Gastrocnemius medialis (tissue), 4 donors: ENCODE measurements at regions not wholly inside any gene's neighbourhood (a gene's known extent, or its start where the extent isn't known, plus 50 kb on each side); places are given as distances from the start of the nearest gene placed in this dataset.

Experiments used
- ATAC-seq, 2 donors: fragments of 150-250 bp; one replicate each; pipeline ENCODE4 v1.9.1; 2016
- DNase-seq, 2 donors: peaks; one replicate each; pipeline ENCODE4 v3.0.0-alpha.2; 2019
- H3K27ac ChIP-seq, 4 donors: fragments of 200-600 bp; sonication (generic); 1 replicate in 1 of 4; 2 replicates in 3 of 4; pipeline ENCODE4 v1.5.1; 2016 to 2018; ENCODE audit warnings: mild to moderate bottlenecking in 2 of 4, moderate library complexity in 1 of 4
- H3K27me3 ChIP-seq, 3 donors: fragments of 200-600 bp; sonication (generic) in 2 of 3; 1 replicate in 1 of 3; 2 replicates in 2 of 3; pipeline versions ENCODE4 v1.5.1 to v1.6.0; 2016 to 2019; ENCODE audit warnings: mild to moderate bottlenecking in 1 of 3, moderate library complexity in 1 of 3
- H3K36me3 ChIP-seq, 2 donors: fragments of 200-600 bp; sonication (generic) in 1 of 2; one replicate each; pipeline ENCODE4 v1.5.1; 2017 to 2018
- H3K4me1 ChIP-seq, 2 donors: fragments of 200-600 bp; sonication (generic) in 1 of 2; one replicate each; pipeline ENCODE4 v1.5.1; 2016 to 2017; ENCODE audit warnings: mild to moderate bottlenecking in 2 of 2
- H3K4me3 ChIP-seq, 4 donors: fragments of 200-600 bp; sonication (generic) in 3 of 4; 1 replicate in 1 of 4; 2 replicates in 3 of 4; pipeline ENCODE4 v1.5.1; 2016 to 2019; ENCODE audit warnings: mild to moderate bottlenecking in 2 of 4
- H3K9me3 ChIP-seq, 3 donors: fragments of 200-600 bp; sonication (generic) in 2 of 3; 1 replicate in 1 of 3; 2 replicates in 2 of 3; pipeline ENCODE4 v1.5.1; 2016 to 2019
- POLR2A ChIP-seq, 2 donors: fragments of 450-650 bp; IDR thresholded peaks; one replicate each; pipeline ENCODE4 v1.6.1; 2017; ENCODE audit warnings: antibody characterized with exemption in 2 of 2, mild to moderate bottlenecking in 2 of 2, moderate library complexity in 2 of 2
- in situ Hi-C, 4 donors: fragments of 200-750 bp; cut with MboI; loops; one replicate each; pipeline versions ENCODE4 v1.15.0 to v1.8.0; 2017; ENCODE audit warnings: low sequenced_read_pairs in 4 of 4
- intact Hi-C: fragments of 100-400 bp; cut with DNase I; formaldehyde crosslinking; loops from one replicate; pipeline ENCODE4 v1.15.1; 2023; ENCODE audit warnings: low total_unique reads
- TF ChIP-seq, protein P1 (sequence below), 5 experiments: fragments of 450-650 bp in 3 of 5; fragments of 200-600 bp in 2 of 5; sonication (generic) in 2 of 5; IDR thresholded peaks in 4 of 5; conservative IDR thresholded peaks in 1 of 5; 1 replicate in 4 of 5; 2 replicates in 1 of 5; pipeline ENCODE4 v1.5.1; 2016 to 2019; ENCODE audit warnings: antibody characterized with exemption in 5 of 5, mild to moderate bottlenecking in 3 of 5, moderate library complexity in 3 of 5

GRCh38 chr10:108691126-108691525, 1232.2 kb downstream of the XPNPEP1 start:
- no peak overlapping the region for H3K4me3 ChIP-seq
- TF ChIP-seq, protein P1, sequence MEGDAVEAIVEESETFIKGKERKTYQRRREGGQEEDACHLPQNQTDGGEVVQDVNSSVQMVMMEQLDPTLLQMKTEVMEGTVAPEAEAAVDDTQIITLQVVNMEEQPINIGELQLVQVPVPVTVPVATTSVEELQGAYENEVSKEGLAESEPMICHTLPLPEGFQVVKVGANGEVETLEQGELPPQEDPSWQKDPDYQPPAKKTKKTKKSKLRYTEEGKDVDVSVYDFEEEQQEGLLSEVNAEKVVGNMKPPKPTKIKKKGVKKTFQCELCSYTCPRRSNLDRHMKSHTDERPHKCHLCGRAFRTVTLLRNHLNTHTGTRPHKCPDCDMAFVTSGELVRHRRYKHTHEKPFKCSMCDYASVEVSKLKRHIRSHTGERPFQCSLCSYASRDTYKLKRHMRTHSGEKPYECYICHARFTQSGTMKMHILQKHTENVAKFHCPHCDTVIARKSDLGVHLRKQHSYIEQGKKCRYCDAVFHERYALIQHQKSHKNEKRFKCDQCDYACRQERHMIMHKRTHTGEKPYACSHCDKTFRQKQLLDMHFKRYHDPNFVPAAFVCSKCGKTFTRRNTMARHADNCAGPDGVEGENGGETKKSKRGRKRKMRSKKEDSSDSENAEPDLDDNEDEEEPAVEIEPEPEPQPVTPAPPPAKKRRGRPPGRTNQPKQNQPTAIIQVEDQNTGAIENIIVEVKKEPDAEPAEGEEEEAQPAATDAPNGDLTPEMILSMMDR (IDR thresholded peaks at IDR 0.05 in 4 of 5, conservative IDR thresholded peaks at IDR 0.05 in 1 of 5), result no peak
- TF ChIP-seq POLR2A (IDR thresholded peaks at IDR 0.05), result no peak

GRCh38 chr10:108690530-108690929, 1232.8 kb downstream of the XPNPEP1 start:
- Histone ChIP-seq H3K27me3 (no peaks in the 10 kb centered on the region), H3K9me3 (no peaks in the 10 kb centered on the region), H3K36me3 (no peaks in the 10 kb centered on the region), H3K27ac (no peak overlapping the region), H3K4me3 (no peak overlapping the region), H3K4me1 (no peaks in the 10 kb centered on the region)
- ATAC-seq (no peak), DNase-seq (no peak)
- intact Hi-C loops (no loop called here), in situ Hi-C loops (loop anchor here in 1 of 4 donors (25.0 kb wide), 1 partner anchor 97 kb away; no protein-coding TSS in a partner anchor)
- no peak for TF ChIP-seq POLR2A (IDR thresholded peaks at IDR 0.05)
- TF ChIP-seq, protein P1 (IDR thresholded peaks at IDR 0.05 in 4 of 5, conservative IDR thresholded peaks at IDR 0.05 in 1 of 5), result no peak

More at GRCh38 chr10:108691126-108691525, 1232.2 kb downstream of the XPNPEP1 start:
- no peaks in the 10 kb centered on the region for H3K9me3 ChIP-seq
- ATAC-seq (no peak), DNase-seq (no peak)
- intact Hi-C loops (no loop called here), in situ Hi-C loops (loop anchor here in 1 of 4 donors (25.0 kb wide), 1 partner anchor 96 kb away; no protein-coding TSS in a partner anchor)
- no peaks in the 10 kb centered on the region for H3K27me3 ChIP-seq
- H3K27ac ChIP-seq, result no peak overlapping the region
- no peaks in the 10 kb centered on the region for H3K36me3 ChIP-seq
- H3K4me1 ChIP-seq, result no peaks in the 10 kb centered on the region

DNA sequence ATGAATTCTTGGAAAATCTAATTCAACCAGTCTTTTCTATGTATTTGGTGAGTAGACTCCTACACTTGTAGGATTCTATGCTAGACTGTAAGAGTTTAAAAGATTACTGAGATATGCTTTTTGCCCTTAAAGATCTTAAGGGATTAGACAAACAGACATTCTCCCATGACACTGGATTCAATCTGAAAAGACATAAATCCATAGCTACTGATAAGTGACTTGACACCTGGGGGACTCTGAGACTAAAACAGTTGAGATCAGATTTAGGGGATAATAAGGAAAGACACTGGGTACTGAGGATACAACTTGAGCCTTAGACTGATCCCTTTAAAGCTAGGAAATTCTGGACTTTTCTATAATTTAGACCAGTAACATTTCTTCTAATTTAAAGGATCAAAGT, 1233.4 kb downstream of the XPNPEP1 start:
- Histone ChIP-seq H3K27ac (no peak overlapping the region), H3K27me3 (no peaks in the 10 kb centered on the region), H3K9me3 (no peaks in the 10 kb centered on the region), H3K4me3 (no peak overlapping the region), H3K4me1 (no peaks in the 10 kb centered on the region), H3K36me3 (no peaks in the 10 kb centered on the region)
- intact Hi-C loops, result no loop called here
- TF ChIP-seq, protein P1 (IDR thresholded peaks at IDR 0.05 in 4 of 5, conservative IDR thresholded peaks at IDR 0.05 in 1 of 5), result no peak
- TF ChIP-seq POLR2A (IDR thresholded peaks at IDR 0.05), result no peak
- DNase-seq (no peak), ATAC-seq (no peak)
- in situ Hi-C loops, result loop anchor here in 1 of 4 donors (25.0 kb wide), 1 partner anchor 97 kb away; no protein-coding TSS in a partner anchor

DNA sequence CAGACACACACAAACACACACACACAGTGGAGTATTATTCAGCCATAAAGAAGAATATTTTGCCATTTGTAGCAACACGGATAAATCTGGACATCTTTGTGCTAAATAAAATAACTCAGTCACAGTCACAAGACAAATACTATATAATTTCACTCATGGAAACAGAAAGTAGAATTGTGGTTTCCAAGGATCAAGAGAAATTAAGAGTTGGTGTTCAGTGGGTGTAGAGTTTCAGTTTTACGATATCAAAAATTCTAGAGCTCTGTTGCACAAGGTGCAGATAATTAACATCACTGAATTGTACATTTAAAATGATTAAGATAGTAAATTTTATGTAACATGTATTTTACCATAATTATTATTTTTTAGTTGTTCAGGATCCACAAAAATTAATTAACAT, 1235.0 kb downstream of the XPNPEP1 start:
- no peaks in the 10 kb centered on the region for H3K4me1 ChIP-seq
- in situ Hi-C loops, result loop anchor here in 1 of 4 donors (25.0 kb wide), 1 partner anchor 99 kb away; no protein-coding TSS in a partner anchor

More for the DNA sequence above, 1235.0 kb downstream of the XPNPEP1 start:
- intact Hi-C loops, result no loop called here
- Histone ChIP-seq H3K27ac (no peak overlapping the region), H3K4me3 (no peak overlapping the region), H3K27me3 (no peaks in the 10 kb centered on the region), H3K9me3 (no peaks in the 10 kb centered on the region), H3K36me3 (no peaks in the 10 kb centered on the region)
- TF ChIP-seq POLR2A (IDR thresholded peaks at IDR 0.05), result no peak
- TF ChIP-seq, protein P1 (IDR thresholded peaks at IDR 0.05 in 4 of 5, conservative IDR thresholded peaks at IDR 0.05 in 1 of 5), result no peak
- DNase-seq (no peak), ATAC-seq (no peak)
